ENCODE measurements at regions not wholly inside any gene's neighbourhood (a gene's known extent, or its start where the extent isn't known, plus 50 kb on each side); places are given as distances from the start of the nearest gene placed in this dataset.
"Not testable (repeated sequence)": the region's sequence is repeated elsewhere in the genome, so short reads cannot be mapped to it uniquely, and the experiment has no call there.

GRCh38 chr16:5220705-5221104 is 123.1 kb upstream of the EEF2KMT start:
- no peak for DNase-seq (ENCODE audit: low read depth in 2 of 2)

- DNase-seq (ENCODE audit: low read depth in 2 of 2), result no peak
Observed at GRCh38 chr16:5216441-5217080, 119.0 kb upstream of the EEF2KMT start.

GRCh38 chr16:5215901-5216300 is 118.3 kb upstream of the EEF2KMT start:
- no peak for DNase-seq (ENCODE audit: low read depth in 2 of 2)

- DNase-seq (ENCODE audit: low read depth in 2 of 2), result no peak
Observed at GRCh38 chr16:5214466-5214865, 116.9 kb upstream of the EEF2KMT start.

- DNase-seq (ENCODE audit: low read depth in 2 of 2), result not testable (repeated sequence)
Observed at GRCh38 chr16:5212501-5212900, 114.9 kb upstream of the EEF2KMT start.

- not testable (repeated sequence) for DNase-seq (ENCODE audit: low read depth in 2 of 2)
Observed at GRCh38 chr16:5207862-5208498, 110.4 kb upstream of the EEF2KMT start.

GRCh38 chr16:5207001-5207523 is 109.5 kb upstream of the EEF2KMT start:
- no peak for DNase-seq (ENCODE audit: low read depth in 2 of 2)

GRCh38 chr16:5206331-5206990 is 108.9 kb upstream of the EEF2KMT start:
- no peak for DNase-seq (ENCODE audit: low read depth in 2 of 2)

- no peak for DNase-seq (ENCODE audit: low read depth in 2 of 2)
Observed at GRCh38 chr16:5205361-5206040, 107.9 kb upstream of the EEF2KMT start.

GRCh38 chr16:5203675-5204074 is 106.1 kb upstream of the EEF2KMT start:
- not testable (repeated sequence) for DNase-seq (ENCODE audit: low read depth in 2 of 2)

- DNase-seq (ENCODE audit: low read depth in 2 of 2), result no peak
Observed at GRCh38 chr16:5200123-5200522, 102.5 kb upstream of the EEF2KMT start.

GRCh38 chr16:5196204-5196603 is 98.6 kb upstream of the EEF2KMT start:
- no peak for DNase-seq (ENCODE audit: low read depth in 2 of 2)

GRCh38 chr16:5193861-5194260 is 96.3 kb upstream of the EEF2KMT start:
- no peak for DNase-seq (ENCODE audit: low read depth in 2 of 2)

GRCh38 chr16:5188989-5189352 is 91.4 kb upstream of the EEF2KMT start:
- no peak for DNase-seq (ENCODE audit: low read depth in 2 of 2)

GRCh38 chr16:5188318-5188988 is 90.9 kb upstream of the EEF2KMT start:
- no peak for DNase-seq (ENCODE audit: low read depth in 2 of 2)

GRCh38 chr16:5187402-5187952 is 89.9 kb upstream of the EEF2KMT start:
- DNase-seq (ENCODE audit: low read depth in 2 of 2), result no peak

GRCh38 chr16:5186381-5186903 is 88.8 kb upstream of the EEF2KMT start:
- DNase-seq (ENCODE audit: low read depth in 2 of 2), result no peak

GRCh38 chr16:5176505-5176904 is 78.9 kb upstream of the EEF2KMT start:
- DNase-seq (ENCODE audit: low read depth in 2 of 2), result no peak

GRCh38 chr16:5175266-5175665 is 77.7 kb upstream of the EEF2KMT start:
- DNase-seq (ENCODE audit: low read depth in 2 of 2), result no peak

- no peak for DNase-seq (ENCODE audit: low read depth in 2 of 2)
Observed at GRCh38 chr16:5166486-5166885, 68.9 kb upstream of the EEF2KMT start.

- DNase-seq (ENCODE audit: low read depth in 2 of 2), result not testable (repeated sequence)
Observed at GRCh38 chr16:5165429-5165828, 67.8 kb upstream of the EEF2KMT start.

Data from fibroblast of skin of left biceps (primary cell).